Astrocyte (in vitro differentiated cells and primary cell): ENCODE measurements at regions not wholly inside any gene's neighbourhood (a gene's known extent, or its start where the extent isn't known, plus 50 kb on each side); places are given as distances from the start of the nearest gene placed in this dataset.

Experiments used
- DNase-seq: peaks from one replicate; pipeline ENCODE4 v3.0.0-alpha.2; 2010; ENCODE audit warnings: low read depth
- FAIRE-seq: peaks from 2 replicates; lab custom pipeline; 2011; peaks lifted over from hg19 to GRCh38; lab: Jason Lieb, UNC
- H2AFZ ChIP-seq: 2 replicates; pipeline ENCODE4 v1.6.0; 2012; ENCODE audit warnings: low read depth, low read length, inconsistent platforms
- H3K27ac ChIP-seq: 2 replicates; pipeline ENCODE4 v1.5.1; 2011; ENCODE audit warnings: low read depth, low read length, inconsistent platforms
- H3K27me3 ChIP-seq: 2 replicates; pipeline ENCODE4 v1.6.0; 2011; ENCODE audit warnings: low read length, inconsistent platforms; ENCODE audit not compliant: insufficient read depth
- H3K36me3 ChIP-seq: 2 replicates; pipeline ENCODE4 v1.5.1; 2011; ENCODE audit warnings: low read length, inconsistent platforms; ENCODE audit not compliant: insufficient read depth
- H3K4me1 ChIP-seq: 2 replicates; pipeline ENCODE4 v1.5.1; 2011; ENCODE audit warnings: low read length, inconsistent platforms; ENCODE audit not compliant: insufficient read depth
- H3K4me2 ChIP-seq: 2 replicates; pipeline ENCODE4 v1.6.0; 2012; ENCODE audit warnings: low read length, inconsistent platforms
- H3K4me3 ChIP-seq: 2 replicates; pipeline ENCODE4 v1.5.1; 2011; ENCODE audit warnings: low read depth, mild to moderate bottlenecking, low read length, inconsistent platforms; ENCODE audit not compliant: insufficient read depth
- H3K79me2 ChIP-seq: 2 replicates; pipeline ENCODE4 v1.6.0; 2012; ENCODE audit warnings: mild to moderate bottlenecking, low read length, inconsistent platforms; ENCODE audit not compliant: insufficient read depth
- H3K9ac ChIP-seq: 2 replicates; pipeline ENCODE4 v1.6.0; 2012; ENCODE audit warnings: mild to moderate bottlenecking, low read length, inconsistent platforms
- H3K9me3 ChIP-seq: 2 replicates; pipeline ENCODE4 v1.5.1; 2012; ENCODE audit warnings: low read depth, mild to moderate bottlenecking, low read length, inconsistent platforms; ENCODE audit not compliant: insufficient read depth
- H4K20me1 ChIP-seq: 2 replicates; pipeline ENCODE4 v1.6.0; 2012; ENCODE audit warnings: low read length, inconsistent platforms; ENCODE audit not compliant: insufficient read depth
- H3K27ac Mint-ChIP-seq: one replicate; pipeline ENCODE4 v1.8.0; 2021; ENCODE audit warnings: mild to moderate bottlenecking, mixed read lengths; ENCODE audit not compliant: unreplicated experiment
- H3K27me3 Mint-ChIP-seq: one replicate; pipeline ENCODE4 v1.8.0; 2021; ENCODE audit warnings: low read depth, mixed read lengths; ENCODE audit not compliant: unreplicated experiment
- H3K36me3 Mint-ChIP-seq: one replicate; pipeline ENCODE4 v1.8.0; 2021; ENCODE audit warnings: low read depth, mixed read lengths; ENCODE audit not compliant: unreplicated experiment
- H3K4me1 Mint-ChIP-seq: one replicate; pipeline ENCODE4 v1.8.0; 2021; ENCODE audit warnings: low read depth, mixed read lengths; ENCODE audit not compliant: unreplicated experiment
- H3K4me3 Mint-ChIP-seq: one replicate; pipeline ENCODE4 v1.8.0; 2021; ENCODE audit warnings: mild to moderate bottlenecking, moderate library complexity, mixed read lengths; ENCODE audit not compliant: unreplicated experiment
- H3K9me3 Mint-ChIP-seq: one replicate; pipeline ENCODE4 v1.8.0; 2021; ENCODE audit warnings: mild to moderate bottlenecking, mixed read lengths; ENCODE audit not compliant: unreplicated experiment
- EZH2 ChIP-seq: IDR thresholded peaks from 2 replicates; pipeline ENCODE4 v1.6.1; 2012; ENCODE audit warnings: mild to moderate bottlenecking, low read length, inconsistent platforms; ENCODE audit not compliant: insufficient read depth
- TF ChIP-seq, protein P1 (sequence below): IDR thresholded peaks from 2 replicates; pipeline ENCODE4 v1.5.1; 2011; ENCODE audit warnings: low read depth, mild to moderate bottlenecking, inconsistent platforms, low read length, moderate library complexity; ENCODE audit not compliant: insufficient read depth

DNA sequence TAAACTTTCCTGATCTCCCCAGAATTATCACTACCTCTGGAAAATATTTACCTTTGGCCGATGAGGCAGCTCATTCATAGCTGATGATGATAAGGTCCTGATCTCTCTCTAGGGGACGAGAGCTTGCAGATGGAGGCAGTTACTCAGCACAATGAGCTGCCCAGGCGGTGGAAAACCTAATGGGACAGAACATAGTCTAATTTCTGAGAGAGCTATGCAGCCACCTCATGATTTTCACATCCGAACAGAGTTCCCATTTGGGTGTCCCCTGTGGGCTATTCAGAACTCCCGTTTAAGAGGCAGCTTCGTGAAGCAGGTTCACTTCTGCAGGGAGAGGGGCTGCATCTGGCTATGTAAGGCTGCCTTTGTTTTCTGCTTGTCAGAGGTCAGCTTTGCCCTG, 724.6 kb upstream of the TMEM132C start:
- Mint-ChIP-seq H3K27ac (no peak overlapping the region), H3K27me3 (no peaks in the 10 kb centered on the region), H3K4me1 (no peaks in the 10 kb centered on the region), H3K9me3 (peaks cover 1% of the 10 kb centered on the region), H3K36me3 (no peaks in the 10 kb centered on the region), H3K4me3 (no peak overlapping the region)
- Histone ChIP-seq H3K27me3 (no peaks in the 10 kb centered on the region), H3K27ac (no peak overlapping the region), H2AFZ (no peak overlapping the region), H3K4me1 (no peaks in the 10 kb centered on the region), H3K9me3 (no peaks in the 10 kb centered on the region), H3K79me2 (no peaks in the 10 kb centered on the region), H3K36me3 (no peaks in the 10 kb centered on the region), H3K4me3 (no peak overlapping the region), H3K4me2 (no peak overlapping the region), H3K9ac (no peak overlapping the region), H4K20me1 (no peaks in the 10 kb centered on the region)
- TF ChIP-seq, protein P1, sequence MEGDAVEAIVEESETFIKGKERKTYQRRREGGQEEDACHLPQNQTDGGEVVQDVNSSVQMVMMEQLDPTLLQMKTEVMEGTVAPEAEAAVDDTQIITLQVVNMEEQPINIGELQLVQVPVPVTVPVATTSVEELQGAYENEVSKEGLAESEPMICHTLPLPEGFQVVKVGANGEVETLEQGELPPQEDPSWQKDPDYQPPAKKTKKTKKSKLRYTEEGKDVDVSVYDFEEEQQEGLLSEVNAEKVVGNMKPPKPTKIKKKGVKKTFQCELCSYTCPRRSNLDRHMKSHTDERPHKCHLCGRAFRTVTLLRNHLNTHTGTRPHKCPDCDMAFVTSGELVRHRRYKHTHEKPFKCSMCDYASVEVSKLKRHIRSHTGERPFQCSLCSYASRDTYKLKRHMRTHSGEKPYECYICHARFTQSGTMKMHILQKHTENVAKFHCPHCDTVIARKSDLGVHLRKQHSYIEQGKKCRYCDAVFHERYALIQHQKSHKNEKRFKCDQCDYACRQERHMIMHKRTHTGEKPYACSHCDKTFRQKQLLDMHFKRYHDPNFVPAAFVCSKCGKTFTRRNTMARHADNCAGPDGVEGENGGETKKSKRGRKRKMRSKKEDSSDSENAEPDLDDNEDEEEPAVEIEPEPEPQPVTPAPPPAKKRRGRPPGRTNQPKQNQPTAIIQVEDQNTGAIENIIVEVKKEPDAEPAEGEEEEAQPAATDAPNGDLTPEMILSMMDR: no peak
- TF ChIP-seq EZH2: no peak
- FAIRE-seq (no peak), DNase-seq (no peak)

GRCh38 chr12:127542931-127543330, 724.0 kb upstream of the TMEM132C start:
- H3K4me2 ChIP-seq: no peak overlapping the region
- H3K27ac Mint-ChIP-seq: no peak overlapping the region

More at GRCh38 chr12:127542931-127543330, 724.0 kb upstream of the TMEM132C start:
- Histone ChIP-seq H3K27me3 (no peaks in the 10 kb centered on the region), H3K79me2 (no peaks in the 10 kb centered on the region), H3K4me3 (no peak overlapping the region), H3K4me1 (peaks cover 5% of the 10 kb centered on the region), H4K20me1 (no peaks in the 10 kb centered on the region), H3K9ac (no peak overlapping the region), H2AFZ (no peak overlapping the region), H3K27ac (no peak overlapping the region), H3K9me3 (no peaks in the 10 kb centered on the region), H3K36me3 (no peaks in the 10 kb centered on the region)
- DNase-seq: no peak
- Mint-ChIP-seq H3K27me3 (no peaks in the 10 kb centered on the region), H3K4me1 (no peaks in the 10 kb centered on the region), H3K9me3 (peaks cover 1% of the 10 kb centered on the region), H3K36me3 (no peaks in the 10 kb centered on the region), H3K4me3 (no peak overlapping the region)
- no peak for TF ChIP-seq EZH2
- TF ChIP-seq, protein P1: no peak
- FAIRE-seq: no peak
